ENCODE measurements at regions not wholly inside any gene's neighbourhood (a gene's known extent, or its start where the extent isn't known, plus 50 kb on each side); places are given as distances from the start of the nearest gene placed in this dataset.

GRCh38 chr6:105875974-105876640, 210.0 kb upstream of the PRDM1 start:
- Histone ChIP-seq H3K4me1 (ENCODE audit: insufficient read depth, low read length) (no peaks in the 10 kb centered on the region), H4K20me1 (ENCODE audit: insufficient read depth, low read length) (no peaks in the 10 kb centered on the region), H3K9ac (ENCODE audit: insufficient read depth, low read depth, low read length) (no peak overlapping the region), H3K79me2 (ENCODE audit: insufficient read depth, low read length) (no peaks in the 10 kb centered on the region), H3K4me2 (ENCODE audit: low read depth, low read length) (no peak overlapping the region), H3K27ac (ENCODE audit: extremely low read length, insufficient read depth, low read length) (no peak overlapping the region), H3K4me3 (replicated peaks in 1 of 3; ENCODE audit: insufficient read depth in 1 of 3, low read depth in 2 of 3, low read length in 3 of 3) (no peak overlapping the region), H3K9me3 (ENCODE audit: low read length) (no peaks in the 10 kb centered on the region), H3K36me3 (replicated peaks in 1 of 2; ENCODE audit: control insufficient read depth in 1 of 2, insufficient read depth in 2 of 2, low read length in 2 of 2) (no peaks in the 10 kb centered on the region), H2AFZ (ENCODE audit: low read length) (no peak overlapping the region), H3K27me3 (ENCODE audit: control insufficient read depth in 1 of 2, insufficient read depth in 2 of 2, low read length in 2 of 2) (peaks cover 1 to 30% of the 10 kb centered on the region in 2 experiments; a peak in 3 of 5 replicates)
- POLR2A ChIA-PET = no interaction called here
- in situ Hi-C loops (cut with HindIII; ENCODE audit: extremely low pct_ligation_motif_present, low pct_unique_long_range_greater_than_20kb) (no loop called here), intact Hi-C loops (cut with micrococcal nuclease; ENCODE audit: unreplicated experiment) (no loop called here)
- no TSS peak for BruUV-seq (replicated peaks)
- TF ChIP-seq KAT8 (CRISPR knock-in tag; IDR thresholded peaks at IDR 0.05) = no peak
- no peak for TF ChIP-seq ZBTB20 (CRISPR knock-in tag; IDR thresholded peaks at IDR 0.05; ENCODE audit: borderline replicate concordance, low read depth)
- TF ChIP-seq BORCS8-MEF2B (CRISPR knock-in tag; IDR thresholded peaks at IDR 0.05) = no peak
- TF ChIP-seq LCORL (IDR thresholded peaks at IDR 0.05) = no peak
- TF ChIP-seq LCORL (CRISPR knock-in tag; IDR thresholded peaks at IDR 0.05) = no peak
- TF ChIP-seq, protein P1, sequence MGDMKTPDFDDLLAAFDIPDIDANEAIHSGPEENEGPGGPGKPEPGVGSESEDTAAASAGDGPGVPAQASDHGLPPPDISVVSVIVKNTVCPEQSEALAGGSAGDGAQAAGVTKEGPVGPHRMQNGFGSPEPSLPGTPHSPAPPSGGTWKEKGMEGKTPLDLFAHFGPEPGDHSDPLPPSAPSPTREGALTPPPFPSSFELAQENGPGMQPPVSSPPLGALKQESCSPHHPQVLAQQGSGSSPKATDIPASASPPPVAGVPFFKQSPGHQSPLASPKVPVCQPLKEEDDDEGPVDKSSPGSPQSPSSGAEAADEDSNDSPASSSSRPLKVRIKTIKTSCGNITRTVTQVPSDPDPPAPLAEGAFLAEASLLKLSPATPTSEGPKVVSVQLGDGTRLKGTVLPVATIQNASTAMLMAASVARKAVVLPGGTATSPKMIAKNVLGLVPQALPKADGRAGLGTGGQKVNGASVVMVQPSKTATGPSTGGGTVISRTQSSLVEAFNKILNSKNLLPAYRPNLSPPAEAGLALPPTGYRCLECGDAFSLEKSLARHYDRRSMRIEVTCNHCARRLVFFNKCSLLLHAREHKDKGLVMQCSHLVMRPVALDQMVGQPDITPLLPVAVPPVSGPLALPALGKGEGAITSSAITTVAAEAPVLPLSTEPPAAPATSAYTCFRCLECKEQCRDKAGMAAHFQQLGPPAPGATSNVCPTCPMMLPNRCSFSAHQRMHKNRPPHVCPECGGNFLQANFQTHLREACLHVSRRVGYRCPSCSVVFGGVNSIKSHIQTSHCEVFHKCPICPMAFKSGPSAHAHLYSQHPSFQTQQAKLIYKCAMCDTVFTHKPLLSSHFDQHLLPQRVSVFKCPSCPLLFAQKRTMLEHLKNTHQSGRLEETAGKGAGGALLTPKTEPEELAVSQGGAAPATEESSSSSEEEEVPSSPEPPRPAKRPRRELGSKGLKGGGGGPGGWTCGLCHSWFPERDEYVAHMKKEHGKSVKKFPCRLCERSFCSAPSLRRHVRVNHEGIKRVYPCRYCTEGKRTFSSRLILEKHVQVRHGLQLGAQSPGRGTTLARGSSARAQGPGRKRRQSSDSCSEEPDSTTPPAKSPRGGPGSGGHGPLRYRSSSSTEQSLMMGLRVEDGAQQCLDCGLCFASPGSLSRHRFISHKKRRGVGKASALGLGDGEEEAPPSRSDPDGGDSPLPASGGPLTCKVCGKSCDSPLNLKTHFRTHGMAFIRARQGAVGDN (CRISPR knock-in tag; IDR thresholded peaks at IDR 0.05) = no peak
- no peak for TF ChIP-seq ZFP36L1 (CRISPR knock-in tag; IDR thresholded peaks at IDR 0.05)
- DNase-seq (ENCODE audit: low spot score) = no peak
- no peak for ATAC-seq
- 4% methylated on average over 11 of the region's 11 CpGs for WGBS (ENCODE audit: low lambda C conversion rate)
- no peak for FAIRE-seq
- CTCF ChIA-PET (ENCODE audit: low intra/inter-chr PET ratio, low total read pairs) = no interaction called here
